ENCODE measurements at regions not wholly inside any gene's neighbourhood (a gene's known extent, or its start where the extent isn't known, plus 50 kb on each side); places are given as distances from the start of the nearest gene placed in this dataset.

DNA sequence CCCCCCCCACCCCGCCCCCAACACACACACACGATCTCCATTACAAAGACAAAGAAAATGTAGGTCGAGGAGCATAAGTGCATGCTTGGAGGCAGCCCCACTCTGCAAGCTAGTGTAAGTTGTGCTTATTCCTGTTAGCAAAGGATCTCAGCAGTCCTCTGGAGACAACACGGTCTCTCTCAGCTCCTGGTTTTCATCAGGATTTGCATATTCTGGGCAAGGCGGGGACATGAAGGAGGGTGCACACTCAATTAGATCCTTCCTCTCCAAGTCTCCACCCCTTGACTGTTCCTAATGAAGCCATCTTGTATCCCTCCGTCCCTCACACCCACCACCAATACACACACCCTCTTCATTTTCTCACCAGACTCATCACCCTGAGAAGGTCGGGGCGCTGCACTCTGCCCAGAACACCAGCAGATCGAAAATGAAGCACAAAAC lies 63.8 kb downstream of the MRPL46 start:
- Histone ChIP-seq H3K79me2 (ENCODE audit: control insufficient read depth, insufficient read depth, low read length, unreplicated experiment) (no peaks in the 10 kb centered on the region), H2AFZ (ENCODE audit: low read length, unreplicated experiment) (no peak overlapping the region), H3K27me3 (ENCODE audit: insufficient read depth, low read length) (peaks cover 21% of the 10 kb centered on the region), H3K4me3 (ENCODE audit: low read depth, low read length) (no peak overlapping the region), H3K4me1 (ENCODE audit: control insufficient read depth, insufficient read depth, low read length, unreplicated experiment) (no peaks in the 10 kb centered on the region), H3K27ac (ENCODE audit: low read depth, low read length) (no peak overlapping the region), H3K36me3 (ENCODE audit: insufficient read depth, low read length) (no peaks in the 10 kb centered on the region)

- Histone ChIP-seq H3K4me1 (ENCODE audit: control insufficient read depth, insufficient read depth, low read length, unreplicated experiment) (no peaks in the 10 kb centered on the region), H3K79me2 (ENCODE audit: control insufficient read depth, insufficient read depth, low read length, unreplicated experiment) (no peaks in the 10 kb centered on the region), H3K4me3 (ENCODE audit: low read depth, low read length) (no peak overlapping the region), H3K36me3 (ENCODE audit: insufficient read depth, low read length) (no peaks in the 10 kb centered on the region), H2AFZ (ENCODE audit: low read length, unreplicated experiment) (no peak overlapping the region), H3K27ac (ENCODE audit: low read depth, low read length) (no peak overlapping the region), H3K27me3 (ENCODE audit: insufficient read depth, low read length) (peaks cover 21% of the 10 kb centered on the region)
These were observed 65.1 kb downstream of the MRPL46 start for GRCh38 chr15:88401996-88402656.

GRCh38 chr15:88401251-88401995 lies 65.8 kb downstream of the MRPL46 start:
- Histone ChIP-seq H2AFZ (ENCODE audit: low read length, unreplicated experiment) (no peak overlapping the region), H3K79me2 (ENCODE audit: control insufficient read depth, insufficient read depth, low read length, unreplicated experiment) (no peaks in the 10 kb centered on the region), H3K36me3 (ENCODE audit: insufficient read depth, low read length) (no peaks in the 10 kb centered on the region), H3K4me3 (ENCODE audit: low read depth, low read length) (no peak overlapping the region), H3K27me3 (ENCODE audit: insufficient read depth, low read length) (peaks cover 21% of the 10 kb centered on the region), H3K27ac (ENCODE audit: low read depth, low read length) (no peak overlapping the region), H3K4me1 (ENCODE audit: control insufficient read depth, insufficient read depth, low read length, unreplicated experiment) (no peaks in the 10 kb centered on the region)

DNA sequence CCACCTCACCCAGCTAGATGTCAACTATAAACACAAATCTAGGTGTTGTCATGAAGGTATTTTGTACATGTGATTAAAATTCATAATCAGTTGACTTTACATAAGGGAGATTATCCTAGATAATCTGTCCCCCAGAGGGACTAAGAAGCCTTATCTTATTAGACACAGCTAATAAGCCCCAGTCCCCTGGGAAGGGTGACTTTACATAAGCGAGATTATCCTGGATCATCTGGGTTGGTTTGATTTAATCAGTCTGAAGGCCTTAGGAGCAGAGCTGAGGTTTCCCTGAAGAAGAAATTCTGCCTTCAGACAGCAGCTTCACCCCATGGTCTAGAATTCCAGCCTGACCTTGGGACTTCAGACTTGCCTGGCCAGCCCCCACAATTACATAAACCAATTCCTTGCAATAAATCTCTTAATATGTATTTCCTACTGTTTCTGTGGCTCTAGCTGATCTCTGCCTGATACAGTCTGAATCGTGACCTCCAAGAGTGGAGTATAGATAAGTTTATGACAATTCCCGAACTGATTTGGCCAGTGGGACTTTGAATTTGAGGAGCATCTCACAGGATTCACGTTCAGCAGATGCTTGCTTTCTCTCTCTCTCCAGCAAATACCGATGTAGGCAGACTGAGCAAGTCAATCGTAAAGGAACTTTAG lies 66.5 kb downstream of the MRPL46 start:
- H3K4me1 ChIP-seq (ENCODE audit: control insufficient read depth, insufficient read depth, low read length, unreplicated experiment), result no peaks in the 10 kb centered on the region
- H2AFZ ChIP-seq (ENCODE audit: low read length, unreplicated experiment), result no peak overlapping the region
- no peak overlapping the region for H3K4me3 ChIP-seq (ENCODE audit: low read depth, low read length)
- peaks cover 16% of the 10 kb centered on the region; the same call in 1 of the 2 replicates for H3K27me3 ChIP-seq (ENCODE audit: insufficient read depth, low read length)
- no peak overlapping the region for H3K27ac ChIP-seq (ENCODE audit: low read depth, low read length)
- H3K36me3 ChIP-seq (ENCODE audit: insufficient read depth, low read length), result no peaks in the 10 kb centered on the region
- no peaks in the 10 kb centered on the region for H3K79me2 ChIP-seq (ENCODE audit: control insufficient read depth, insufficient read depth, low read length, unreplicated experiment)

GRCh38 chr15:88400084-88400483 lies 67.1 kb downstream of the MRPL46 start:
- Histone ChIP-seq H3K4me1 (ENCODE audit: control insufficient read depth, insufficient read depth, low read length, unreplicated experiment) (no peaks in the 10 kb centered on the region), H3K79me2 (ENCODE audit: control insufficient read depth, insufficient read depth, low read length, unreplicated experiment) (no peaks in the 10 kb centered on the region), H2AFZ (ENCODE audit: low read length, unreplicated experiment) (no peak overlapping the region), H3K4me3 (ENCODE audit: low read depth, low read length) (no peak overlapping the region), H3K27ac (ENCODE audit: low read depth, low read length) (no peak overlapping the region), H3K36me3 (ENCODE audit: insufficient read depth, low read length) (no peaks in the 10 kb centered on the region), H3K27me3 (ENCODE audit: insufficient read depth, low read length) (peaks cover 16% of the 10 kb centered on the region; the same call in 1 of the 2 replicates)

DNA sequence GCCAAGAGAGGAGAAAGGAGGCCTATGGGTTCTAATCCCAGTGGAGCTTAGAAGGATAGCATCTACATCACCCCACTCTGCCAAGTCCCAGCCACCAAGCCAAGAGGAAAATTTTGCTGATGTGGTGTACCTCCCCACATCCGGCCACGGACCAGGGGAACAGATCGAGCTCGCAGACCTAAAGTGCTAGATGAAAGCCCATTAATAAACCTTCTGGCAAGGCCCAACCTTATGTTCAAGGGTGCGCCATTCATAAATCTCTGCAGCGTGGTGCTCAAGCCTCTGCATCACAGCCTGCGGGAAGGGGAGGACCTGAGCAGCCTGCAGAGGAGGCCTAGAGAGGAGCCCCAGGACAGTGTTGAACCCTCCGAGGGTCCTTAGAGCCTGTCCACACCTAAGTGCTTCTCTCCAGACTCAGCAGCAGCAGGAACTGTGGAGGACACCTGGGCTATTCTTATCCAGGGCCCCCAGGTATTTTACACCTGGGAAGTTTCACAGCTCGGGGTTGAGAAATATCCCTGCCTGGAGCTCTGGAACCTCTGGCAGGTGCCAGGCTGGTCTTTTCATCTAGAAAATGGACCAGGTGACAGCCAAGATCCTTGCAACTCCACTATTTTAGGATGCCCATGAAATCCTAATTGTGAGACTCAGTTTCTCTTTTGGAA lies 68.0 kb downstream of the MRPL46 start:
- no peak overlapping the region for H3K27ac ChIP-seq (ENCODE audit: low read depth, low read length)
- peaks cover 10% of the 10 kb centered on the region; the same call in 1 of the 2 replicates for H3K27me3 ChIP-seq (ENCODE audit: insufficient read depth, low read length)
- H2AFZ ChIP-seq (ENCODE audit: low read length, unreplicated experiment), result no peak overlapping the region
- H3K4me1 ChIP-seq (ENCODE audit: control insufficient read depth, insufficient read depth, low read length, unreplicated experiment), result no peaks in the 10 kb centered on the region
- H3K4me3 ChIP-seq (ENCODE audit: low read depth, low read length), result no peak overlapping the region
- H3K79me2 ChIP-seq (ENCODE audit: control insufficient read depth, insufficient read depth, low read length, unreplicated experiment), result no peaks in the 10 kb centered on the region
- H3K36me3 ChIP-seq (ENCODE audit: insufficient read depth, low read length), result no peaks in the 10 kb centered on the region

DNA sequence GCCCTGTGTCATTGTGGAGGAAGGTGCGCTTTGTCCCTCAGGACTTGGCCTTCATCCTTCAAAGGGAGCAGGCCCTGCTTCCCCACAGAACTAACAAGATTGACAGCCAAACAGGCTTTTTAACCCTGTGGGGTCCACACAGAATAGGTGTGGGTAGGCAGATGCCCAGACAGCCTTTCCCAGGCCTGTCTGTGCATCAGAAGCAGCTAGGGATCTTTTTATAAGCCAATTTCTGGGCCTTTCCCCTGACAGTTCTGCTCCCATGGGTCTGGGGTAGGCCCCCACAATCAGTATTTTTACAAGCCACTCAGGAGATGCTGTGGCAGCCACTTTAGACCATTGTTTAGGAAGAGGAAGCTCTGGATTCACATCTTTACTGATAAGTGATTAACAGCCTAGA lies 69.2 kb downstream of the MRPL46 start:
- no peak overlapping the region for H2AFZ ChIP-seq (ENCODE audit: low read length, unreplicated experiment)
- H3K4me3 ChIP-seq (ENCODE audit: low read depth, low read length), result no peak overlapping the region
- no peaks in the 10 kb centered on the region for H3K36me3 ChIP-seq (ENCODE audit: insufficient read depth, low read length)
- H3K27me3 ChIP-seq (ENCODE audit: insufficient read depth, low read length), result peaks cover 10% of the 10 kb centered on the region; the same call in 1 of the 2 replicates
- no peak overlapping the region for H3K27ac ChIP-seq (ENCODE audit: low read depth, low read length)
- no peaks in the 10 kb centered on the region for H3K4me1 ChIP-seq (ENCODE audit: control insufficient read depth, insufficient read depth, low read length, unreplicated experiment)
- no peaks in the 10 kb centered on the region for H3K79me2 ChIP-seq (ENCODE audit: control insufficient read depth, insufficient read depth, low read length, unreplicated experiment)

GRCh38 chr15:88397506-88397905 lies 69.7 kb downstream of the MRPL46 start:
- H3K36me3 ChIP-seq (ENCODE audit: insufficient read depth, low read length), result no peaks in the 10 kb centered on the region
- no peak overlapping the region for H2AFZ ChIP-seq (ENCODE audit: low read length, unreplicated experiment)
- no peaks in the 10 kb centered on the region for H3K79me2 ChIP-seq (ENCODE audit: control insufficient read depth, insufficient read depth, low read length, unreplicated experiment)
- H3K27ac ChIP-seq (ENCODE audit: low read depth, low read length), result no peak overlapping the region
- peaks cover 7% of the 10 kb centered on the region; the same call in 1 of the 2 replicates for H3K27me3 ChIP-seq (ENCODE audit: insufficient read depth, low read length)
- no peak overlapping the region for H3K4me3 ChIP-seq (ENCODE audit: low read depth, low read length)
- no peaks in the 10 kb centered on the region for H3K4me1 ChIP-seq (ENCODE audit: control insufficient read depth, insufficient read depth, low read length, unreplicated experiment)

DNA sequence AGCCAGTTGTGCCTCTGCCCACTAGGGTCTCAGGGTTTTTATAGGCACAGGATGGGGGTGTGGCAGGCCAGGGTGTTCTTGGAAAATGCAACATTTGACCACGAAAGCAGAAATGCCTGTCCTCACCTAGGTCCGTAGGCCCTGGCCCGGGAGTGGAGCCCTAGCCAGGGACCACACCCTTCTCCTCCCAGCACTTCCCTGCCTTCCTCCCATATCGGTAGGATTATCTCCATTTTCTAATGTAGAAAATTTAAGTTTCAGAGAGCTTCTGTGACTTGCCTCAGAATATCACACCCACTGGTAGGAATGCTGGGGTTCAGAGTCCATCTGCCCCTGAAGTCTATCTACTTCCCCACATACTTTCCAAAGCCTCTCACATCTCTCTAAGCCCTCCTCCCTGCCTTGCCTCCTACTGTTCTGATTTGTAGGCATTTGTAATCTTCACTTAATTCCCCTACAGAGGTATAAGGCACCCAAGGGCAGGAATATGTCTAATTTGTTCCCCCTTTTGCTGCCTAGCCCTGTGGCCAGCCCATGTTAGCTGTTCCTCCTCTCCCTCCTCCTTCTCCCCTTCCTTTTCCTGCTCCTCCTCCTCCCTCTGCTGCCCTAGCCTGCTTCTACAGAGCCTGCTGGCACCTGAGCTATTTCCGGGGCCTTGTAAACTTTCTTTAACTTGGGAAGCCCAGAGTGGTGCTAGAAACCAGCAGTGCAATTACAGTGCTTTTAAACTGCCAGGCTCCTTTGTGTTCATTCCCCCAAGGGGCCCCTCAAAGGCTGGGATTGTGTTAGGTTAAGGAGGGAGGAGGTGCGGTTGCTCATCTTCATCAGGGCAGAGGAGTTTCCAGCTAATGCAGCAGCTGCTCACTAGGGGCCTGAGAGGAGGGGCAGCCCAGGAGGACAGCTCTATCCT lies 71.1 kb downstream of the MRPL46 start:
- Histone ChIP-seq H2AFZ (ENCODE audit: low read length, unreplicated experiment) (no peak overlapping the region), H3K4me3 (ENCODE audit: low read depth, low read length) (no peak overlapping the region), H3K27me3 (ENCODE audit: insufficient read depth, low read length) (peaks cover under 1% of the 10 kb centered on the region; the same call in 1 of the 2 replicates), H3K79me2 (ENCODE audit: control insufficient read depth, insufficient read depth, low read length, unreplicated experiment) (no peaks in the 10 kb centered on the region), H3K36me3 (ENCODE audit: insufficient read depth, low read length) (no peaks in the 10 kb centered on the region), H3K27ac (ENCODE audit: low read depth, low read length) (no peak overlapping the region), H3K4me1 (ENCODE audit: control insufficient read depth, insufficient read depth, low read length, unreplicated experiment) (no peaks in the 10 kb centered on the region)

DNA sequence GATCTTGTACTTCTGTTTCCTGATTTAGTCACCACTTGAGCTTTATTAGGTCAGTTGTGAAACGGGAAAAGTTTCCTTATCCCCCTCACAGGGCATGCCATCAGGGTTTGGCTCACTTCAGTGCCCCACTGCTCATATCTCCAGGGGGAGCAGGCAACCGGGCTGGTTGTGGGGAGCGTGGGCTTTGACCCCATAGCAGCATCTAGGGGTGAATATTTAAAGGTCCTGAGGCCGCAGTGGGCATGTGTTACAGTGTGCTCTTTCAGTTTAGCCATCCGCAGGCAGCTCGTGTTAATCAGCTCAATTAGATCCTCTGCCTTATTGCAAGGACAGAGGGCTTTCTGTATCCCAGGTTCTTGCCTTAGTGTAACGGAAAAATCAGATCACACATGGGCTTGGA lies 71.9 kb downstream of the MRPL46 start:
- no peak overlapping the region for H3K27ac ChIP-seq (ENCODE audit: low read depth, low read length)
- H3K79me2 ChIP-seq (ENCODE audit: control insufficient read depth, insufficient read depth, low read length, unreplicated experiment), result no peaks in the 10 kb centered on the region
- no peak overlapping the region for H2AFZ ChIP-seq (ENCODE audit: low read length, unreplicated experiment)
- no peaks in the 10 kb centered on the region for H3K36me3 ChIP-seq (ENCODE audit: insufficient read depth, low read length)
- H3K27me3 ChIP-seq (ENCODE audit: insufficient read depth, low read length), result no peaks in the 10 kb centered on the region
- H3K4me3 ChIP-seq (ENCODE audit: low read depth, low read length), result no peak overlapping the region
- no peaks in the 10 kb centered on the region for H3K4me1 ChIP-seq (ENCODE audit: control insufficient read depth, insufficient read depth, low read length, unreplicated experiment)

All from ACC112 (cell line).